A549 (cell line): ENCODE measurements at regions not wholly inside any gene's neighbourhood (a gene's known extent, or its start where the extent isn't known, plus 50 kb on each side); places are given as distances from the start of the nearest gene placed in this dataset.

ENCODE experiments used
- ATAC-seq, 2 experiments: fragments of 200-7000 bp in 1 of 2; fragments of >200 bp in 1 of 2; cut with Nextera tagmentation in 1 of 2; cut with Tn5 transposase in 1 of 2; 3 replicates each; pipeline versions ENCODE4 v1.8.0 to v1.9.1; 2018 to 2020; ENCODE audit warnings: mild to moderate bottlenecking in 1 of 2, moderate library complexity in 1 of 2
- CTCF ChIA-PET: fragments of 300-600 bp; sonication (Branson Sonifier 250); formaldehyde crosslinking; extraction: SDS; loops from one replicate; lab custom pipeline; 2021; ENCODE audit warnings: antibody characterized with exemption, inconsistent platforms; lab: Yijun Ruan, JAX
- POLR2A ChIA-PET: fragments of 350-600 bp; formaldehyde crosslinking; extraction: SDS; loops from one replicate; lab custom pipeline; 2021; ENCODE audit warnings: antibody characterized with exemption, inconsistent platforms; lab: Yijun Ruan, JAX
- DNase-seq, 2 experiments: peaks; one replicate each; pipeline versions ENCODE4 v3.0.0 to v3.0.0-alpha.2; 2011 to 2016; ENCODE audit warnings: low read depth in 1 of 2, low spot score in 1 of 2
- FAIRE-seq: peaks from 2 replicates; lab custom pipeline; 2011; peaks lifted over from hg19 to GRCh38; lab: Jason Lieb, UNC
- H3K27ac ChIP-seq, 2 experiments: fragments of >200 bp; sonication (Bioruptor Twin); formaldehyde crosslinking; 3 replicates each; pipeline ENCODE4 v1.5.1; 2016 to 2017
- H3K4me1 ChIP-seq: fragments of >200 bp; sonication (Bioruptor Twin); formaldehyde crosslinking; 3 replicates; pipeline ENCODE4 v1.6.1; 2016
- H3K4me2 ChIP-seq: fragments of >200 bp; sonication (Bioruptor Twin); formaldehyde crosslinking; 3 replicates; pipeline ENCODE4 v1.6.1; 2016
- H3K4me3 ChIP-seq: fragments of >200 bp; sonication (Bioruptor Twin); formaldehyde crosslinking; 3 replicates; pipeline ENCODE4 v1.5.1; 2016
- H3K9me3 ChIP-seq: fragments of >200 bp; sonication (Bioruptor Twin); formaldehyde crosslinking; 3 replicates; pipeline ENCODE4 v1.6.1; 2016
- CHD2 ChIP-seq: fragments of 150-350 bp; IDR thresholded peaks from 2 replicates; pipeline ENCODE4 v1.6.1; 2014; ENCODE audit warnings: low read length; ENCODE audit not compliant: partially characterized antibody
- CHD4 ChIP-seq: fragments of 200-600 bp; sonication (generic); IDR thresholded peaks from 2 replicates; pipeline ENCODE4 v1.6.1; 2016; ENCODE audit warnings: antibody characterized with exemption, mild to moderate bottlenecking, borderline replicate concordance
- EHF ChIP-seq: fragments of 250-450 bp; sonication (Bioruptor Pico); IDR thresholded peaks from 2 replicates; pipeline ENCODE4 v1.5.0; 2020; ENCODE audit warnings: mild to moderate bottlenecking
- EHMT2 ChIP-seq: fragments of 200-600 bp; sonication (generic); IDR thresholded peaks from 2 replicates; pipeline ENCODE4 v1.6.1; 2016; ENCODE audit warnings: antibody characterized with exemption, low read depth, mild to moderate bottlenecking, moderate library complexity
- EP300 ChIP-seq, 2 experiments: fragments of >200 bp; sonication (Bioruptor Twin); formaldehyde crosslinking; IDR thresholded peaks; 2 replicates in 1 of 2; 3 replicates in 1 of 2; pipeline ENCODE4 v1.6.1; 2016 to 2017
- ESRRA ChIP-seq: fragments of 150-350 bp; IDR thresholded peaks from 2 replicates; pipeline ENCODE4 v1.6.1; 2014; ENCODE audit warnings: mild to moderate bottlenecking, low read length, borderline replicate concordance
- FOSB ChIP-seq: fragments of 250-450 bp; sonication (Bioruptor Pico); IDR thresholded peaks from 2 replicates; pipeline ENCODE4 v1.5.0; 2020; ENCODE audit warnings: mild to moderate bottlenecking, moderate library complexity
- FOSL2 ChIP-seq, 2 experiments: fragments of 450-650 bp in 1 of 2; fragments of >200 bp in 1 of 2; sonication (Bioruptor Twin) in 1 of 2; formaldehyde crosslinking; IDR thresholded peaks; 2 replicates each; pipeline versions ENCODE4 v1.5.0 to v1.6.1; 2016 to 2020; ENCODE audit warnings: mild to moderate bottlenecking in 1 of 2, moderate library complexity in 1 of 2
- HEYL ChIP-seq: fragments of 250-450 bp; sonication (Bioruptor Pico); IDR thresholded peaks from 2 replicates; pipeline ENCODE4 v1.8.0; 2021; ENCODE audit warnings: mild to moderate bottlenecking, moderate library complexity
- JUNB ChIP-seq: fragments of >200 bp; sonication (Bioruptor Twin); formaldehyde crosslinking; IDR thresholded peaks from 2 replicates; pipeline ENCODE4 v1.6.1; 2016
- KDM1A ChIP-seq: fragments of 200-600 bp; sonication (generic); IDR thresholded peaks from 2 replicates; pipeline ENCODE4 v1.6.1; 2016; ENCODE audit warnings: low read depth, mild to moderate bottlenecking
- MAFK ChIP-seq: fragments of 450-650 bp; IDR thresholded peaks from 2 replicates; pipeline ENCODE4 v1.6.1; 2014; ENCODE audit not compliant: partially characterized antibody
- MAZ ChIP-seq: fragments of 150-350 bp; IDR thresholded peaks from 2 replicates; pipeline ENCODE4 v1.6.1; 2014; ENCODE audit warnings: antibody characterized with exemption, low read depth, low read length, borderline replicate concordance
- NFE2L2 ChIP-seq: fragments of 150-350 bp; conservative IDR thresholded peaks from 2 replicates; pipeline ENCODE4 v1.6.1; 2014; ENCODE audit warnings: low read length
- NPAS2 ChIP-seq: fragments of 250-450 bp; sonication (Bioruptor Pico); IDR thresholded peaks from 2 replicates; pipeline ENCODE4 v1.8.0; 2022; ENCODE audit warnings: mild to moderate bottlenecking, moderate library complexity, borderline replicate concordance
- NR3C1 ChIP-seq: fragments of >200 bp; sonication (Bioruptor Twin); formaldehyde crosslinking; IDR thresholded peaks from 3 replicates; pipeline ENCODE4 v1.6.1; 2017
- POLR2AphosphoS2 ChIP-seq: conservative IDR thresholded peaks from 2 replicates; pipeline ENCODE4 v1.6.1; 2012; ENCODE audit warnings: low read length, improper control_type of control experiment, inconsistent platforms
- RARB ChIP-seq: fragments of 250-450 bp; sonication (Bioruptor Pico); IDR thresholded peaks from 2 replicates; pipeline ENCODE4 v1.8.0; 2021; ENCODE audit warnings: mild to moderate bottlenecking, moderate library complexity
- RCOR1 ChIP-seq: fragments of 150-350 bp; IDR thresholded peaks from 2 replicates; pipeline ENCODE4 v1.6.1; 2014; ENCODE audit warnings: antibody characterized with exemption, low read length, low read depth
- RNF2 ChIP-seq: fragments of 200-600 bp; sonication (generic); IDR thresholded peaks from 2 replicates; pipeline ENCODE4 v1.6.1; 2016; ENCODE audit warnings: low read depth, mild to moderate bottlenecking, antibody characterized with exemption, moderate library complexity, borderline replicate concordance
- SMC3 ChIP-seq: fragments of >200 bp; sonication (Bioruptor Twin); formaldehyde crosslinking; IDR thresholded peaks from 3 replicates; pipeline ENCODE4 v1.6.1; 2018; ENCODE audit warnings: inconsistent platforms
- SREBF2 ChIP-seq: fragments of 450-650 bp; IDR thresholded peaks from 2 replicates; pipeline ENCODE4 v1.6.1; 2014; ENCODE audit warnings: mild to moderate bottlenecking, moderate library complexity
- ZC3H11A ChIP-seq: fragments of 450-650 bp; IDR thresholded peaks from 2 replicates; pipeline ENCODE4 v1.6.1; 2014; ENCODE audit warnings: antibody characterized with exemption, mild to moderate bottlenecking
- ZFP36 ChIP-seq: fragments of 450-650 bp; IDR thresholded peaks from 2 replicates; pipeline ENCODE4 v1.6.1; 2014; ENCODE audit warnings: borderline replicate concordance; ENCODE audit not compliant: partially characterized antibody
- ZSCAN20 ChIP-seq: fragments of 250-450 bp; sonication (Bioruptor Pico); IDR thresholded peaks from 2 replicates; pipeline ENCODE4 v1.8.0; 2022; ENCODE audit warnings: mild to moderate bottlenecking, moderate library complexity
- WGBS: methylation state at CpG from one replicate; pipeline ENCODE4 v1.1.6; 2017; ENCODE audit errors: missing lambda C conversion rate; 5-methylcytosine and 5-hydroxymethylcytosine counted together
- TF ChIP-seq, protein P1 (sequence below): fragments of >200 bp; sonication (Bioruptor Twin); formaldehyde crosslinking; IDR thresholded peaks from 3 replicates; pipeline ENCODE4 v1.6.1; 2016
- TF ChIP-seq, protein P2 (sequence below): fragments of 250-450 bp; sonication (Bioruptor Pico); IDR thresholded peaks from 2 replicates; pipeline ENCODE4 v1.5.0; 2020; ENCODE audit warnings: low read depth, mild to moderate bottlenecking, moderate library complexity

GRCh38 chr1:191142748-191143147 lies 665.1 kb upstream of the BRINP3 start (continued):
- TF ChIP-seq ZFP36: no peak
- TF ChIP-seq RNF2: no peak
- no peak for TF ChIP-seq JUNB
- TF ChIP-seq MAFK: no peak
- TF ChIP-seq NR3C1: no peak
- no peak for TF ChIP-seq NFE2L2
- no peak for TF ChIP-seq ZC3H11A
- TF ChIP-seq KDM1A: no peak
- TF ChIP-seq CHD2: no peak
- TF ChIP-seq, all 56 proteins: peak for 0

DNA sequence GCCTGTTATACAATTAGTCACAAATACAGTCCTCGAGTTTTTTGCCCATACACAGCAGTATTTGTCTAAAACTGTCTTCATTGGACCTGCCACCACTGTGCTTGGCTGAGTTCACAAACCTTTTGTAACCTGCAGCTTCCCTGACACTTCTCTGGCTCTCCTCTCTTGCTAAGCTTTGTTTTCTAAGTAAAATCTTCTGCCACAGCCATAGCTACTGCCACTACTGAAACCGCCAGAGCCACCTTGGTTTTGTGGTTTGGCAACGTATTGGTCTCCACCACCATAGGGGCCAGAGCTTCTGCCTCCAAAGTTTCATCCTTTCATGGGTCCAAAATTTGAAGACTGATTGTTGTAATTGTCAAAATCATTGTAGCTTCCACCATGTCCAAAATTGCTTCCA lies 668.2 kb upstream of the BRINP3 start:
- WGBS: 26% methylated on average over 3 of the region's 3 CpGs
- ChIA-PET POLR2A (no interaction called here), CTCF (no interaction called here)
- ATAC-seq (no peak), FAIRE-seq (no peak), DNase-seq (no peak)
- Histone ChIP-seq H3K9me3 (no peaks in the 10 kb centered on the region), H3K4me1 (no peaks in the 10 kb centered on the region), H3K4me2 (no peak overlapping the region), H3K4me3 (no peak overlapping the region), H3K27ac (no peak overlapping the region)
- no peak for TF ChIP-seq RNF2
- no peak for TF ChIP-seq EHF (CRISPR knock-in tag)
- no peak for TF ChIP-seq ESRRA
- TF ChIP-seq MAZ: no peak
- TF ChIP-seq POLR2AphosphoS2: no peak
- TF ChIP-seq, protein P1, sequence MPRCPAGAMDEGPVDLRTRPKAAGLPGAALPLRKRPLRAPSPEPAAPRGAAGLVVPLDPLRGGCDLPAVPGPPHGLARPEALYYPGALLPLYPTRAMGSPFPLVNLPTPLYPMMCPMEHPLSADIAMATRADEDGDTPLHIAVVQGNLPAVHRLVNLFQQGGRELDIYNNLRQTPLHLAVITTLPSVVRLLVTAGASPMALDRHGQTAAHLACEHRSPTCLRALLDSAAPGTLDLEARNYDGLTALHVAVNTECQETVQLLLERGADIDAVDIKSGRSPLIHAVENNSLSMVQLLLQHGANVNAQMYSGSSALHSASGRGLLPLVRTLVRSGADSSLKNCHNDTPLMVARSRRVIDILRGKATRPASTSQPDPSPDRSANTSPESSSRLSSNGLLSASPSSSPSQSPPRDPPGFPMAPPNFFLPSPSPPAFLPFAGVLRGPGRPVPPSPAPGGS: no peak
- TF ChIP-seq SMC3: no peak
- no peak for TF ChIP-seq EHMT2
- TF ChIP-seq, protein P2, sequence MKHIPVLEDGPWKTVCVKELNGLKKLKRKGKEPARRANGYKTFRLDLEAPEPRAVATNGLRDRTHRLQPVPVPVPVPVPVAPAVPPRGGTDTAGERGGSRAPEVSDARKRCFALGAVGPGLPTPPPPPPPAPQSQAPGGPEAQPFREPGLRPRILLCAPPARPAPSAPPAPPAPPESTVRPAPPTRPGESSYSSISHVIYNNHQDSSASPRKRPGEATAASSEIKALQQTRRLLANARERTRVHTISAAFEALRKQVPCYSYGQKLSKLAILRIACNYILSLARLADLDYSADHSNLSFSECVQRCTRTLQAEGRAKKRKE (CRISPR knock-in tag): no peak
- TF ChIP-seq NPAS2 (CRISPR knock-in tag): no peak

DNA sequence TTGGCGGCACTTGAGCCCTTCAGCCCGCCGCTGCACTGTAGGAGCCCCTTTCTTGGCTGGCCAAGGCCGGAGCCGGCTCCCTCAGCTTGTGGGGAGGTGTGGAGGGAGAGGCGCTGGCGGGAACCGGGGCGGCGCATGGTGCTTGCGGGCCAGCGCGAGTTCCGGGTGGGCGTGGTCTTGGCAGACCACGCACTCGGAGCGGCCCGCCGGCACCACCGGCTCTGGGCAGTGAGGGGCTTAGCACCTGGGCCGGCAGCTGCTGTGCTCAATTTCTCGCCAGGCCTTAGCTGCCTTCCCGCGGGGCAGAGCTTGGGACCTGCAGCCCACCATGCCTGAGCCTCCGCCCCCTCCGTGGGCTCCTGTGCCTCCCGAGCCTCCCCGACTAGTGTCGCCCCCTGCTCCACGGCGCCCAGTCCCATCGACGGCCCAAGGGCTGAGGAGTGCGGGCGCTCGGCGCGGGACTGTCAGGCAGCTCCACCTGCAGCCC lies 673.7 kb upstream of the BRINP3 start:
- TF ChIP-seq FOSL2 (IDR thresholded peaks at IDR 0.05) (no peak), FOSL2 (CRISPR knock-in tag; IDR thresholded peaks at IDR 0.05) (no peak), SREBF2 (no peak), RCOR1 (no peak), ZSCAN20 (CRISPR knock-in tag) (no peak), EP300 (IDR thresholded peaks at IDR 0.05) (no peak), EHF (CRISPR knock-in tag) (no peak), FOSB (CRISPR knock-in tag) (no peak), NFE2L2 (no peak), RARB (no peak), CHD4 (no peak), ZC3H11A (no peak), HEYL (CRISPR knock-in tag) (no peak)
- TF ChIP-seq, protein P2 (CRISPR knock-in tag): no peak
- TF ChIP-seq, protein P1: no peak
- CTCF ChIA-PET: no interaction called here
- Histone ChIP-seq H3K4me2 (no peak overlapping the region), H3K4me1 (no peaks in the 10 kb centered on the region), H3K9me3 (no peaks in the 10 kb centered on the region), H3K4me3 (no peak overlapping the region), H3K27ac (no peak overlapping the region)
- POLR2A ChIA-PET: no interaction called here
- no peak for FAIRE-seq
- ATAC-seq: no peak
- no peak for DNase-seq
- 94% methylated on average over 13 of the region's 39 CpGs for WGBS
